WTC11 (cell line): ENCODE measurements at regions not wholly inside any gene's neighbourhood (a gene's known extent, or its start where the extent isn't known, plus 50 kb on each side); places are given as distances from the start of the nearest gene placed in this dataset.

Experiments used
- ATAC-seq: fragments of 200-7000 bp; cut with Tn5 transposase; 2 replicates; pipeline ENCODE4 v1.10.0; 2021; ENCODE audit warnings: mild to moderate bottlenecking, moderate library complexity
- CTCF ChIA-PET: fragments of 300-600 bp; sonication (Branson Sonifier 250); formaldehyde crosslinking; loops from one replicate; lab custom pipeline; 2021; ENCODE audit warnings: antibody characterized with exemption; lab: Charles Lee
- POLR2A ChIA-PET: fragments of 350-600 bp; sonication (Branson Sonifier 250); formaldehyde crosslinking; loops from one replicate; lab custom pipeline; 2021; ENCODE audit warnings: antibody characterized with exemption; lab: Charles Lee
- DNase-seq: peaks from one replicate; pipeline ENCODE4 v3.0.0; 2021; ENCODE audit warnings: low spot score
- H3K27ac Mint-ChIP-seq: 2 replicates; pipeline ENCODE4 v1.8.0; 2021; ENCODE audit warnings: mixed read lengths
- H3K27me3 Mint-ChIP-seq: 2 replicates; pipeline ENCODE4 v1.8.0; 2021; ENCODE audit warnings: low read depth, mild to moderate bottlenecking, moderate library complexity, mixed read lengths
- H3K36me3 Mint-ChIP-seq: 2 replicates; pipeline ENCODE4 v1.8.0; 2021; ENCODE audit warnings: mixed read lengths
- H3K4me1 Mint-ChIP-seq: 2 replicates; pipeline ENCODE4 v1.8.0; 2022; ENCODE audit warnings: mixed read lengths
- H3K4me3 Mint-ChIP-seq: 2 replicates; pipeline ENCODE4 v1.8.0; 2021; ENCODE audit warnings: mild to moderate bottlenecking, moderate library complexity, mixed read lengths
- H3K9me3 Mint-ChIP-seq: 2 replicates; pipeline ENCODE4 v1.8.0; 2021; ENCODE audit warnings: mixed read lengths
- CBFB ChIP-seq: sonication (generic); formaldehyde crosslinking; IDR thresholded peaks from 2 replicates; pipeline ENCODE4 v1.8.1; 2022; ENCODE audit warnings: mild to moderate bottlenecking, low read depth, missing genetic modification reagents
- FOXK1 ChIP-seq: sonication (generic); formaldehyde crosslinking; IDR thresholded peaks from 2 replicates; pipeline ENCODE4 v1.8.0; 2022; ENCODE audit warnings: mild to moderate bottlenecking, moderate library complexity, missing genetic modification reagents
- IRF2 ChIP-seq: sonication (generic); formaldehyde crosslinking; IDR thresholded peaks from 2 replicates; pipeline ENCODE4 v1.8.0; 2022; ENCODE audit warnings: low read depth, missing genetic modification reagents, borderline replicate concordance
- NR1H2 ChIP-seq: sonication (generic); formaldehyde crosslinking; IDR thresholded peaks from 2 replicates; pipeline ENCODE4 v1.9.0; 2021; ENCODE audit warnings: mild to moderate bottlenecking, moderate library complexity, missing genetic modification reagents
- NR2C2 ChIP-seq: sonication (generic); formaldehyde crosslinking; IDR thresholded peaks from 2 replicates; pipeline ENCODE4 v1.8.0; 2022; ENCODE audit warnings: mild to moderate bottlenecking, missing genetic modification reagents
- NR3C1 ChIP-seq: sonication (generic); formaldehyde crosslinking; conservative IDR thresholded peaks from 2 replicates; pipeline ENCODE4 v1.8.1; 2023; ENCODE audit warnings: low read depth, mild to moderate bottlenecking, missing genetic modification reagents
- SMAD4 ChIP-seq: sonication (generic); formaldehyde crosslinking; IDR thresholded peaks from 2 replicates; pipeline ENCODE4 v1.8.0; 2022; ENCODE audit warnings: mild to moderate bottlenecking, missing genetic modification reagents
- SP1 ChIP-seq: sonication (generic); formaldehyde crosslinking; conservative IDR thresholded peaks from 2 replicates; pipeline ENCODE4 v1.8.1; 2022; ENCODE audit warnings: missing genetic modification reagents
- TEAD1 ChIP-seq: sonication (generic); formaldehyde crosslinking; IDR thresholded peaks from 2 replicates; pipeline ENCODE4 v1.8.0; 2022; ENCODE audit warnings: mild to moderate bottlenecking, missing genetic modification reagents
- ZNF396 ChIP-seq: fragments of 250-450 bp; sonication (Bioruptor Pico); IDR thresholded peaks from 2 replicates; pipeline ENCODE4 v1.8.0; 2021; ENCODE audit warnings: mild to moderate bottlenecking, moderate library complexity, borderline replicate concordance
- ZNF416 ChIP-seq: fragments of 250-450 bp; sonication (Bioruptor Pico); IDR thresholded peaks from 2 replicates; pipeline ENCODE4 v1.9.0; 2021; ENCODE audit warnings: mild to moderate bottlenecking, inconsistent platforms
- ZNF423 ChIP-seq: fragments of 250-450 bp; sonication (Bioruptor Pico); IDR thresholded peaks from 2 replicates; pipeline ENCODE4 v2.1.2; 2022; ENCODE audit warnings: mild to moderate bottlenecking, moderate library complexity
- TF ChIP-seq, protein P1 (sequence below): sonication (generic); formaldehyde crosslinking; IDR thresholded peaks from 2 replicates; pipeline ENCODE4 v1.8.0; 2022; ENCODE audit warnings: missing genetic modification reagents
- TF ChIP-seq, protein P2 (sequence below): sonication (generic); formaldehyde crosslinking; IDR thresholded peaks from 2 replicates; pipeline ENCODE4 v1.8.1; 2022; ENCODE audit warnings: mild to moderate bottlenecking, moderate library complexity, missing genetic modification reagents
- TF ChIP-seq, protein P3 (sequence below): sonication (generic); formaldehyde crosslinking; IDR thresholded peaks from 2 replicates; pipeline ENCODE4 v1.8.0; 2022; ENCODE audit warnings: mild to moderate bottlenecking, missing genetic modification reagents
- TF ChIP-seq, protein P4 (sequence below): sonication (generic); formaldehyde crosslinking; IDR thresholded peaks from 2 replicates; pipeline ENCODE4 v1.8.1; 2023; ENCODE audit warnings: mild to moderate bottlenecking, missing genetic modification reagents, moderate library complexity
- TF ChIP-seq, protein P5 (sequence below): sonication (generic); formaldehyde crosslinking; IDR thresholded peaks from 2 replicates; pipeline ENCODE4 v1.8.0; 2023; ENCODE audit warnings: mild to moderate bottlenecking, missing genetic modification reagents
- TF ChIP-seq, protein P6 (sequence below): sonication (generic); formaldehyde crosslinking; IDR thresholded peaks from 2 replicates; pipeline ENCODE4 v1.8.0; 2022; ENCODE audit warnings: mild to moderate bottlenecking, missing genetic modification reagents
- TF ChIP-seq, protein P7 (sequence below): fragments of 250-450 bp; sonication (Bioruptor Pico); IDR thresholded peaks from 2 replicates; pipeline ENCODE4 v2.1.2; 2022; ENCODE audit warnings: mild to moderate bottlenecking, moderate library complexity
- TF ChIP-seq, protein P8 (sequence below): sonication (generic); formaldehyde crosslinking; IDR thresholded peaks from 2 replicates; pipeline ENCODE4 v1.8.1; 2023; ENCODE audit warnings: mild to moderate bottlenecking, missing genetic modification reagents

DNA sequence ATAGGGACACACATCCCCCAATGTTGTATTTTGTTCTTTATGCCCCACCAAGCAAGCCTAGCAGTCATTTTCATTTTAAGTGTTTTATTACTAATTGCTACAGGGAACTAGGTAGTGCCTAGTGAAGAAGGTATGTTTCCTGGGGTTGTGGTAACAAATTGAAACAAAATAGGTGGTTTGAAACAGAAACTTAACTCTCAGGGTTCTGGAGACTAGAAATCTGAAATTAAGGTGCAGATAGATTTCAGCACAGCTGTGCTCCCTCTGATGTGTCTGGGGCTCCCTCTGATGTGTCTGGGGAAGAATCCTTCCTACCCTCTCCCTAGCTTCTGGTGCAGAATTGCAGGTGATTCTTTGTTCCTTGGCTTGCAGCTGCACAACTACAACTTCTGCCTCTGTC is 390.1 kb downstream of the ZFHX3 start:
- Mint-ChIP-seq H3K36me3 (no peaks in the 10 kb centered on the region), H3K9me3 (no peaks in the 10 kb centered on the region; the same call in 1 of the 2 replicates), H3K4me3 (no peak overlapping the region), H3K27ac (no peak overlapping the region), H3K4me1 (no peaks in the 10 kb centered on the region), H3K27me3 (no peaks in the 10 kb centered on the region; the same call in 1 of the 2 replicates)
- POLR2A ChIA-PET = no interaction called here
- ATAC-seq (no peak), DNase-seq (no peak)
- CTCF ChIA-PET = no interaction called here
- no peak for TF ChIP-seq SMAD4 (CRISPR knock-in tag)
- TF ChIP-seq ZNF396 (CRISPR knock-in tag) = no peak
- TF ChIP-seq, protein P1, sequence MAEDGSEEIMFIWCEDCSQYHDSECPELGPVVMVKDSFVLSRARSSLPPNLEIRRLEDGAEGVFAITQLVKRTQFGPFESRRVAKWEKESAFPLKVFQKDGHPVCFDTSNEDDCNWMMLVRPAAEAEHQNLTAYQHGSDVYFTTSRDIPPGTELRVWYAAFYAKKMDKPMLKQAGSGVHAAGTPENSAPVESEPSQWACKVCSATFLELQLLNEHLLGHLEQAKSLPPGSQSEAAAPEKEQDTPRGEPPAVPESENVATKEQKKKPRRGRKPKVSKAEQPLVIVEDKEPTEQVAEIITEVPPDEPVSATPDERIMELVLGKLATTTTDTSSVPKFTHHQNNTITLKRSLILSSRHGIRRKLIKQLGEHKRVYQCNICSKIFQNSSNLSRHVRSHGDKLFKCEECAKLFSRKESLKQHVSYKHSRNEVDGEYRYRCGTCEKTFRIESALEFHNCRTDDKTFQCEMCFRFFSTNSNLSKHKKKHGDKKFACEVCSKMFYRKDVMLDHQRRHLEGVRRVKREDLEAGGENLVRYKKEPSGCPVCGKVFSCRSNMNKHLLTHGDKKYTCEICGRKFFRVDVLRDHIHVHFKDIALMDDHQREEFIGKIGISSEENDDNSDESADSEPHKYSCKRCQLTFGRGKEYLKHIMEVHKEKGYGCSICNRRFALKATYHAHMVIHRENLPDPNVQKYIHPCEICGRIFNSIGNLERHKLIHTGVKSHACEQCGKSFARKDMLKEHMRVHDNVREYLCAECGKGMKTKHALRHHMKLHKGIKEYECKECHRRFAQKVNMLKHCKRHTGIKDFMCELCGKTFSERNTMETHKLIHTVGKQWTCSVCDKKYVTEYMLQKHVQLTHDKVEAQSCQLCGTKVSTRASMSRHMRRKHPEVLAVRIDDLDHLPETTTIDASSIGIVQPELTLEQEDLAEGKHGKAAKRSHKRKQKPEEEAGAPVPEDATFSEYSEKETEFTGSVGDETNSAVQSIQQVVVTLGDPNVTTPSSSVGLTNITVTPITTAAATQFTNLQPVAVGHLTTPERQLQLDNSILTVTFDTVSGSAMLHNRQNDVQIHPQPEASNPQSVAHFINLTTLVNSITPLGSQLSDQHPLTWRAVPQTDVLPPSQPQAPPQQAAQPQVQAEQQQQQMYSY (CRISPR knock-in tag) = no peak
- TF ChIP-seq CBFB = no peak
- TF ChIP-seq FOXK1 (CRISPR knock-in tag) = no peak
- TF ChIP-seq, protein P2, sequence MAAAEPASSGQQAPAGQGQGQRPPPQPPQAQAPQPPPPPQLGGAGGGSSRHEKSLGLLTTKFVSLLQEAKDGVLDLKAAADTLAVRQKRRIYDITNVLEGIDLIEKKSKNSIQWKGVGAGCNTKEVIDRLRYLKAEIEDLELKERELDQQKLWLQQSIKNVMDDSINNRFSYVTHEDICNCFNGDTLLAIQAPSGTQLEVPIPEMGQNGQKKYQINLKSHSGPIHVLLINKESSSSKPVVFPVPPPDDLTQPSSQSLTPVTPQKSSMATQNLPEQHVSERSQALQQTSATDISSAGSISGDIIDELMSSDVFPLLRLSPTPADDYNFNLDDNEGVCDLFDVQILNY (CRISPR knock-in tag) = no peak
- TF ChIP-seq, protein P3, sequence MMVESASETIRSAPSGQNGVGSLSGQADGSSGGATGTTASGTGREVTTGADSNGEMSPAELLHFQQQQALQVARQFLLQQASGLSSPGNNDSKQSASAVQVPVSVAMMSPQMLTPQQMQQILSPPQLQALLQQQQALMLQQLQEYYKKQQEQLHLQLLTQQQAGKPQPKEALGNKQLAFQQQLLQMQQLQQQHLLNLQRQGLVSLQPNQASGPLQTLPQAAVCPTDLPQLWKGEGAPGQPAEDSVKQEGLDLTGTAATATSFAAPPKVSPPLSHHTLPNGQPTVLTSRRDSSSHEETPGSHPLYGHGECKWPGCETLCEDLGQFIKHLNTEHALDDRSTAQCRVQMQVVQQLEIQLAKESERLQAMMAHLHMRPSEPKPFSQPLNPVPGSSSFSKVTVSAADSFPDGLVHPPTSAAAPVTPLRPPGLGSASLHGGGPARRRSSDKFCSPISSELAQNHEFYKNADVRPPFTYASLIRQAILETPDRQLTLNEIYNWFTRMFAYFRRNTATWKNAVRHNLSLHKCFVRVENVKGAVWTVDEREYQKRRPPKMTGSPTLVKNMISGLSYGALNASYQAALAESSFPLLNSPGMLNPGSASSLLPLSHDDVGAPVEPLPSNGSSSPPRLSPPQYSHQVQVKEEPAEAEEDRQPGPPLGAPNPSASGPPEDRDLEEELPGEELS (CRISPR knock-in tag) = no peak
- no peak for TF ChIP-seq NR3C1 (CRISPR knock-in tag)
- TF ChIP-seq, protein P4, sequence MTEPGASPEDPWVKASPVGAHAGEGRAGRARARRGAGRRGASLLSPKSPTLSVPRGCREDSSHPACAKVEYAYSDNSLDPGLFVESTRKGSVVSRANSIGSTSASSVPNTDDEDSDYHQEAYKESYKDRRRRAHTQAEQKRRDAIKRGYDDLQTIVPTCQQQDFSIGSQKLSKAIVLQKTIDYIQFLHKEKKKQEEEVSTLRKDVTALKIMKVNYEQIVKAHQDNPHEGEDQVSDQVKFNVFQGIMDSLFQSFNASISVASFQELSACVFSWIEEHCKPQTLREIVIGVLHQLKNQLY = no peak
- no peak for TF ChIP-seq ZNF423
- no peak for TF ChIP-seq NR2C2 (CRISPR knock-in tag)
- no peak for TF ChIP-seq IRF2 (CRISPR knock-in tag)

DNA sequence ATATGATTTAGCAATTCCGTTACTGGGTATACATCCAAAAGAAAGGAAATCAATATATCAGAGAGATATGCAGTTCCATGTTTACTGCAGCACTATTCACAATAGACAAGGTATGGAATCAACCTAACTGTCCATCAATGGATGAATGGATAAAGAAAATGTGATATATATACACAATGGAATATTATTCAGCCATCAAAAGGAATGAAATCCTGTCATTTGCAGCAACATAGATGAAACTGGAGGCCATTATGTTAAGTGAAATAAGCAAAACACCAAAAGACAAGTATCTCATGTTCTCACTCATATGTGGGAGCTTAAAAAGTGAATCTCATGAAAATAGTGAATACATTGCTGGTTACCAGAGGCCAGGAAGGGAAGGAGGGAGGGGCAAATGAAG is 390.8 kb downstream of the ZFHX3 start:
- peaks cover 3% of the 10 kb centered on the region; the same call in 1 of the 2 replicates for H3K9me3 Mint-ChIP-seq
- H3K27ac Mint-ChIP-seq = no peak overlapping the region
- no peak for ATAC-seq
- no peaks in the 10 kb centered on the region for H3K36me3 Mint-ChIP-seq
- no peaks in the 10 kb centered on the region; the same call in 1 of the 2 replicates for H3K27me3 Mint-ChIP-seq
- no peak overlapping the region for H3K4me3 Mint-ChIP-seq
- no peak for DNase-seq
- no peaks in the 10 kb centered on the region for H3K4me1 Mint-ChIP-seq
- CTCF ChIA-PET = no interaction called here
- POLR2A ChIA-PET = no interaction called here
- TF ChIP-seq NR3C1 (CRISPR knock-in tag) (no peak), CBFB (no peak), SP1 (no peak), ZNF416 (CRISPR knock-in tag) (no peak), NR1H2 (CRISPR knock-in tag) (no peak), TEAD1 (CRISPR knock-in tag) (no peak)
- TF ChIP-seq, protein P5, sequence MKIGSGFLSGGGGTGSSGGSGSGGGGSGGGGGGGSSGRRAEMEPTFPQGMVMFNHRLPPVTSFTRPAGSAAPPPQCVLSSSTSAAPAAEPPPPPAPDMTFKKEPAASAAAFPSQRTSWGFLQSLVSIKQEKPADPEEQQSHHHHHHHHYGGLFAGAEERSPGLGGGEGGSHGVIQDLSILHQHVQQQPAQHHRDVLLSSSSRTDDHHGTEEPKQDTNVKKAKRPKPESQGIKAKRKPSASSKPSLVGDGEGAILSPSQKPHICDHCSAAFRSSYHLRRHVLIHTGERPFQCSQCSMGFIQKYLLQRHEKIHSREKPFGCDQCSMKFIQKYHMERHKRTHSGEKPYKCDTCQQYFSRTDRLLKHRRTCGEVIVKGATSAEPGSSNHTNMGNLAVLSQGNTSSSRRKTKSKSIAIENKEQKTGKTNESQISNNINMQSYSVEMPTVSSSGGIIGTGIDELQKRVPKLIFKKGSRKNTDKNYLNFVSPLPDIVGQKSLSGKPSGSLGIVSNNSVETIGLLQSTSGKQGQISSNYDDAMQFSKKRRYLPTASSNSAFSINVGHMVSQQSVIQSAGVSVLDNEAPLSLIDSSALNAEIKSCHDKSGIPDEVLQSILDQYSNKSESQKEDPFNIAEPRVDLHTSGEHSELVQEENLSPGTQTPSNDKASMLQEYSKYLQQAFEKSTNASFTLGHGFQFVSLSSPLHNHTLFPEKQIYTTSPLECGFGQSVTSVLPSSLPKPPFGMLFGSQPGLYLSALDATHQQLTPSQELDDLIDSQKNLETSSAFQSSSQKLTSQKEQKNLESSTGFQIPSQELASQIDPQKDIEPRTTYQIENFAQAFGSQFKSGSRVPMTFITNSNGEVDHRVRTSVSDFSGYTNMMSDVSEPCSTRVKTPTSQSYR = no peak
- TF ChIP-seq, protein P6, sequence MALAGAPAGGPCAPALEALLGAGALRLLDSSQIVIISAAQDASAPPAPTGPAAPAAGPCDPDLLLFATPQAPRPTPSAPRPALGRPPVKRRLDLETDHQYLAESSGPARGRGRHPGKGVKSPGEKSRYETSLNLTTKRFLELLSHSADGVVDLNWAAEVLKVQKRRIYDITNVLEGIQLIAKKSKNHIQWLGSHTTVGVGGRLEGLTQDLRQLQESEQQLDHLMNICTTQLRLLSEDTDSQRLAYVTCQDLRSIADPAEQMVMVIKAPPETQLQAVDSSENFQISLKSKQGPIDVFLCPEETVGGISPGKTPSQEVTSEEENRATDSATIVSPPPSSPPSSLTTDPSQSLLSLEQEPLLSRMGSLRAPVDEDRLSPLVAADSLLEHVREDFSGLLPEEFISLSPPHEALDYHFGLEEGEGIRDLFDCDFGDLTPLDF = no peak
- TF ChIP-seq, protein P2 (CRISPR knock-in tag) = no peak
- TF ChIP-seq, protein P7, sequence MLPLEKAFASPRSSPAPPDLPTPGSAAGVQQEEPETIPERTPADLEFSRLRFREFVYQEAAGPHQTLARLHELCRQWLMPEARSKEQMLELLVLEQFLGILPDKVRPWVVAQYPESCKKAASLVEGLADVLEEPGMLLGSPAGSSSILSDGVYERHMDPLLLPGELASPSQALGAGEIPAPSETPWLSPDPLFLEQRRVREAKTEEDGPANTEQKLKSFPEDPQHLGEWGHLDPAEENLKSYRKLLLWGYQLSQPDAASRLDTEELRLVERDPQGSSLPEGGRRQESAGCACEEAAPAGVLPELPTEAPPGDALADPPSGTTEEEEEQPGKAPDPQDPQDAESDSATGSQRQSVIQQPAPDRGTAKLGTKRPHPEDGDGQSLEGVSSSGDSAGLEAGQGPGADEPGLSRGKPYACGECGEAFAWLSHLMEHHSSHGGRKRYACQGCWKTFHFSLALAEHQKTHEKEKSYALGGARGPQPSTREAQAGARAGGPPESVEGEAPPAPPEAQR = no peak
- TF ChIP-seq, protein P8, sequence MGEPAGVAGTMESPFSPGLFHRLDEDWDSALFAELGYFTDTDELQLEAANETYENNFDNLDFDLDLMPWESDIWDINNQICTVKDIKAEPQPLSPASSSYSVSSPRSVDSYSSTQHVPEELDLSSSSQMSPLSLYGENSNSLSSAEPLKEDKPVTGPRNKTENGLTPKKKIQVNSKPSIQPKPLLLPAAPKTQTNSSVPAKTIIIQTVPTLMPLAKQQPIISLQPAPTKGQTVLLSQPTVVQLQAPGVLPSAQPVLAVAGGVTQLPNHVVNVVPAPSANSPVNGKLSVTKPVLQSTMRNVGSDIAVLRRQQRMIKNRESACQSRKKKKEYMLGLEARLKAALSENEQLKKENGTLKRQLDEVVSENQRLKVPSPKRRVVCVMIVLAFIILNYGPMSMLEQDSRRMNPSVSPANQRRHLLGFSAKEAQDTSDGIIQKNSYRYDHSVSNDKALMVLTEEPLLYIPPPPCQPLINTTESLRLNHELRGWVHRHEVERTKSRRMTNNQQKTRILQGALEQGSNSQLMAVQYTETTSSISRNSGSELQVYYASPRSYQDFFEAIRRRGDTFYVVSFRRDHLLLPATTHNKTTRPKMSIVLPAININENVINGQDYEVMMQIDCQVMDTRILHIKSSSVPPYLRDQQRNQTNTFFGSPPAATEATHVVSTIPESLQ (CRISPR knock-in tag) = no peak
